HG03039 (cell line): ENCODE measurements at regions not wholly inside any gene's neighbourhood (a gene's known extent, or its start where the extent isn't known, plus 50 kb on each side); places are given as distances from the start of the nearest gene placed in this dataset.

Experiments
- ATAC-seq: cut with Tn5 transposase; IDR thresholded peaks from one replicate; pipeline ENCODE4 v1.9.1; 2021; ENCODE audit warnings: mild to moderate bottlenecking, moderate library complexity; ENCODE audit not compliant: unreplicated experiment

GRCh38 chr6:137816688-137817618 is 50.1 kb upstream of the TNFAIP3 start:
- no peak for ATAC-seq
